Ascending aorta (tissue), 2 donors: ENCODE measurements at regions not wholly inside any gene's neighbourhood (a gene's known extent, or its start where the extent isn't known, plus 50 kb on each side); places are given as distances from the start of the nearest gene placed in this dataset.

ENCODE experiments used
- DNase-seq, 2 donors: peaks; one replicate each; pipeline ENCODE4 v3.0.0-alpha.2; 2019; ENCODE audit warnings: low spot score in 2 of 2
- H3K27ac ChIP-seq, 2 donors: fragments of 200-600 bp; sonication (generic); one replicate each; pipeline ENCODE4 v1.5.1; 2016 to 2017; ENCODE audit warnings: mild to moderate bottlenecking in 1 of 2
- H3K27me3 ChIP-seq: fragments of 200-600 bp; sonication (generic); one replicate; pipeline ENCODE4 v1.5.1; 2017
- H3K36me3 ChIP-seq, 2 donors: fragments of 200-600 bp; sonication (generic); one replicate each; pipeline ENCODE4 v1.5.1; 2016
- H3K4me1 ChIP-seq, 2 donors: fragments of 200-600 bp; sonication (generic); one replicate each; pipeline ENCODE4 v1.5.1; 2016 to 2017; ENCODE audit warnings: mild to moderate bottlenecking in 1 of 2
- H3K4me3 ChIP-seq, 2 donors: fragments of 200-600 bp; sonication (generic); one replicate each; pipeline ENCODE4 v1.5.1; 2016 to 2017; ENCODE audit warnings: mild to moderate bottlenecking in 1 of 2
- H3K9me3 ChIP-seq, 2 donors: fragments of 200-600 bp; sonication (generic); one replicate each; pipeline ENCODE4 v1.5.1; 2016
- intact Hi-C: fragments of 100-400 bp; cut with DNase I; formaldehyde crosslinking; loops from one replicate; pipeline ENCODE4 v1.15.1; 2023
- TF ChIP-seq, protein P1 (sequence below), 3 experiments: fragments of 200-600 bp in 2 of 3; fragments of 450-650 bp in 1 of 3; sonication (generic) in 2 of 3; IDR thresholded peaks; one replicate each; pipeline ENCODE4 v1.5.1; 2016 to 2019; ENCODE audit warnings: antibody characterized with exemption in 3 of 3, mild to moderate bottlenecking in 1 of 3, moderate library complexity in 1 of 3

DNA sequence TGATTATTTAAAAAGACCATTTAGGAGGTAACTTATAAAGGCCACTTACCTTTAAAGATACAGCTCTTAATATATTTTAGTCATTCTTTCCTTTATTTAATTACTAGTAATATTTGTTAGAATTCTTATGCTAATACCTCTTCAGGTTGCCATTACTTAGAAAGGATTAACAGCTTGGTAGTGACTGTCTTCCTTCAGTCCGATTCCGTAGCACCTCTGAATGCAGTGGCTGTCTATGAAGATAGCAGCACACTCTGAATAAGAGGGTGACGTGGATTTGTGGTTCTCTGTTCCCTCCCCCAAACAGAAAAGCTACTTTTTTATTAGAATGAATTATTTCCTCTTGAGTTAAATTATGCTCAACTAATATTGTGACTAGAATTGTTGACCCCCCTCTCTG lies 92.6 kb upstream of the TENM3 start:
- DNase-seq, result no peak
- no peak overlapping the region for H3K27ac ChIP-seq
- H3K9me3 ChIP-seq, result no peaks in the 10 kb centered on the region
- H3K4me1 ChIP-seq, result no peaks in the 10 kb centered on the region
- H3K27me3 ChIP-seq, result no peaks in the 10 kb centered on the region
- H3K4me3 ChIP-seq, result no peak overlapping the region
- no peaks in the 10 kb centered on the region for H3K36me3 ChIP-seq
- TF ChIP-seq, protein P1, sequence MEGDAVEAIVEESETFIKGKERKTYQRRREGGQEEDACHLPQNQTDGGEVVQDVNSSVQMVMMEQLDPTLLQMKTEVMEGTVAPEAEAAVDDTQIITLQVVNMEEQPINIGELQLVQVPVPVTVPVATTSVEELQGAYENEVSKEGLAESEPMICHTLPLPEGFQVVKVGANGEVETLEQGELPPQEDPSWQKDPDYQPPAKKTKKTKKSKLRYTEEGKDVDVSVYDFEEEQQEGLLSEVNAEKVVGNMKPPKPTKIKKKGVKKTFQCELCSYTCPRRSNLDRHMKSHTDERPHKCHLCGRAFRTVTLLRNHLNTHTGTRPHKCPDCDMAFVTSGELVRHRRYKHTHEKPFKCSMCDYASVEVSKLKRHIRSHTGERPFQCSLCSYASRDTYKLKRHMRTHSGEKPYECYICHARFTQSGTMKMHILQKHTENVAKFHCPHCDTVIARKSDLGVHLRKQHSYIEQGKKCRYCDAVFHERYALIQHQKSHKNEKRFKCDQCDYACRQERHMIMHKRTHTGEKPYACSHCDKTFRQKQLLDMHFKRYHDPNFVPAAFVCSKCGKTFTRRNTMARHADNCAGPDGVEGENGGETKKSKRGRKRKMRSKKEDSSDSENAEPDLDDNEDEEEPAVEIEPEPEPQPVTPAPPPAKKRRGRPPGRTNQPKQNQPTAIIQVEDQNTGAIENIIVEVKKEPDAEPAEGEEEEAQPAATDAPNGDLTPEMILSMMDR (IDR thresholded peaks at IDR 0.05), result no peak
- intact Hi-C loops, result no loop called here

DNA sequence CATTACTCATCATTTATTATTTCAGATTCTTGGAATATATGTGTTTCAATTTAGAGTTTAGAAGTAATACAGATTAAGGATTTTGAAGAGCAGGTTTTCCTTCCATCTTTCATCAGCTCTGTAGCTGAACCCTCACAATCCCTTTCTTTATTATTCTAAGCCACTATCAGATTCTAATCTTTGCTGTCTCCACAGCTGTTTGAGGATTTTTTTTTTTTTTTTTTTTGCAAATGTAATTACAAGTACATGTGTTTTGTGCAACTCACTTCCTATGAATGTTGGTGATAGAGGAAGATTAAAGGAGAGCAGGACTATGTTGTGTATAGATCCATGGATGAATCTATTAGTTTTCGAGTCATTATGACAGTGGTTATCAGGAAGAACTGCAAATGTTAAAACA lies 87.4 kb upstream of the TENM3 start:
- H3K36me3 ChIP-seq, result no peaks in the 10 kb centered on the region
- no peak overlapping the region for H3K27ac ChIP-seq
- TF ChIP-seq, protein P1 (IDR thresholded peaks at IDR 0.05), result no peak
- no peak overlapping the region for H3K4me3 ChIP-seq
- no peaks in the 10 kb centered on the region for H3K4me1 ChIP-seq
- no peaks in the 10 kb centered on the region for H3K27me3 ChIP-seq
- DNase-seq, result no peak
- intact Hi-C loops, result no loop called here
- no peaks in the 10 kb centered on the region for H3K9me3 ChIP-seq

DNA sequence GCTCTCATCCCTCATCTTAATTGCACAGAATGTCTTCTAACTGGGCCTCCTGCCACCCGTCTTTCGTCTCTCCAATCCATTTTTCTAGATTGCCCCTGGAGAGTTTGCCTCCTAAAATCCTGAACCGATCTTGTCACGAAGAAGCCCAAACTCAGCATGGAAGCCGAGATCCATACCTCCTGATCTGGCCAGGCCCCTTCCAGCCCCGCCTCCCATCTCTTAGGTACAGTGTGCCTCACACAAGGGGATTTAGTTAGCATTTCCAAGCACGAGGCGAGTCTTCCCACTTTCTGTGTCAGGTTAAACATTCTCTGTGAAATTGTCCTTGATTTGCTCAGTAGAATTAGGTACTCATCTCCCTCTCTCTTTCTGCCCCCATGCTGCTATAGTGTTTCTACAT lies 80.0 kb upstream of the TENM3 start:
- H3K36me3 ChIP-seq, result no peaks in the 10 kb centered on the region
- intact Hi-C loops, result no loop called here
- no peaks in the 10 kb centered on the region for H3K9me3 ChIP-seq
- H3K4me3 ChIP-seq, result no peak overlapping the region
- no peak for DNase-seq
- H3K4me1 ChIP-seq, result no peaks in the 10 kb centered on the region
- no peak overlapping the region for H3K27ac ChIP-seq
- TF ChIP-seq, protein P1 (IDR thresholded peaks at IDR 0.05), result no peak
- H3K27me3 ChIP-seq, result no peaks in the 10 kb centered on the region

DNA sequence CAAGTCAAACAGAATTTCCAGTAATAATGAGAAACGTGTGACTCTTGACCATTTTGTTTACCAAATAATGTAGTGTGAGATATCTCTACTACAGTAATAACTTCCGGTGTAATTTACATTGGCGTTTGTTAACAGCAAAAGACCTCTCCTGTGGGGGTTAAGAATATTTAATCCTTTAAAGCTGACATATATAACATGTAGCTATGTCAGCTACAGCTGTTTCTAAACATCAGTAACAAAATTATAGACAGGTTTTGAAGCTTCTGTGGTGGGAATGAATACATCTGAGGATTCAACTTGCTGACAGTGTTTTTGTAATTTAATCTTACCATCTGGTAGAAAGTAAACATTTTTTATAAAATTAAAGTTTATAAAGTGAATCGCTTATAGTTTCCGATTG lies 73.6 kb upstream of the TENM3 start:
- intact Hi-C loops, result no loop called here
- Histone ChIP-seq H3K9me3 (no peaks in the 10 kb centered on the region), H3K4me3 (no peak overlapping the region), H3K27me3 (no peaks in the 10 kb centered on the region), H3K4me1 (no peaks in the 10 kb centered on the region), H3K27ac (no peak overlapping the region), H3K36me3 (no peaks in the 10 kb centered on the region)
- no peak for DNase-seq
- TF ChIP-seq, protein P1 (IDR thresholded peaks at IDR 0.05), result no peak

DNA sequence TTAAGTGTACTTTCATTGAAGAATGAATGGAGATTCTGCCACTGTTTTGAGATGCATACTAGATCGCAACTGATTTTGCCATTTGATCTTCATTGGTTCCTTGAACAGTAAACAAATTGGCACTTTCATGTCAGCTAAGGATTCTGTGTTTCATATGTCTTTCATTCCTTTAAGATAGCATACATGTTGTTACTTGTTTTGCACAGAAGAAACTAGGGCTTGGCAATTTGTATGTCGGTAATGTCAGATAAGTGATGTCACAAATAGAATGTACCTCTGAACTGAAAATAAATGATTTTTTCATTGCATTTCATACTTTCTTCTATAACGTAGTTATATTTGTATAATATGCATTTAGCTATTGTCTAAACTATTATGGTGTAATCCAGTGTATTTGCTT lies 73.2 kb upstream of the TENM3 start:
- no peak for DNase-seq
- intact Hi-C loops, result no loop called here
- Histone ChIP-seq H3K4me3 (no peak overlapping the region), H3K36me3 (no peaks in the 10 kb centered on the region), H3K9me3 (no peaks in the 10 kb centered on the region), H3K27me3 (no peaks in the 10 kb centered on the region), H3K27ac (no peak overlapping the region), H3K4me1 (no peaks in the 10 kb centered on the region)
- TF ChIP-seq, protein P1 (IDR thresholded peaks at IDR 0.05), result no peak

DNA sequence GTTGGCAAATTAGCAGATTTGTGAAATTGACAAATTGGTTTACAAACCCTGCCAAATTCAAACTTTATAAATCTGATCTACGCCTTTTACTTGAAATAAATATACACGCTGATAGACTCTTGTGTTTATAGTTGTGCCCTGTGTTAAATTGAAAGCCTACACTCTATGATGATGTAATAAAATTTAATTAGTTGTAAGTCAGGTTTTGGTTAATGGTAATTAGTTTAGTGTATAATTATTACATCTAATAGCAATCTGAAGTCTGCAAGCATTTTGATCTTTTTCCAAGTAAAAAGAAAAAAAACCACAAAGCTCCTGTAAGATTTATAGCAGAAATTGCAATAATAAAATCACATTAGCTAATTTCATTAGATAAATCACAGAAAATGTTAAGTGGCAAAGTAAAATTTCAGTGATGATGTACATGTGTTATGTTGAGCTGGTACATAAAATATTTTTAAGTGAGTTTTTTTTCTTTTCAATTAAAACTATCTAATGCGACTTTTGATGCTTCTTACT lies 72.7 kb upstream of the TENM3 start:
- no peaks in the 10 kb centered on the region for H3K36me3 ChIP-seq
- intact Hi-C loops, result no loop called here

More for the DNA sequence above, 72.7 kb upstream of the TENM3 start:
- no peak for DNase-seq
- TF ChIP-seq, protein P1 (IDR thresholded peaks at IDR 0.05), result no peak
- H3K27ac ChIP-seq, result no peak overlapping the region
- H3K4me3 ChIP-seq, result no peak overlapping the region
- no peaks in the 10 kb centered on the region for H3K4me1 ChIP-seq
- no peaks in the 10 kb centered on the region for H3K9me3 ChIP-seq
- H3K27me3 ChIP-seq, result no peaks in the 10 kb centered on the region
